Muscle layer of duodenum (tissue), 2 donors: ENCODE measurements at regions not wholly inside any gene's neighbourhood (a gene's known extent, or its start where the extent isn't known, plus 50 kb on each side); places are given as distances from the start of the nearest gene placed in this dataset.

Experiments
- H3K27ac ChIP-seq: one replicate; pipeline ENCODE4 v1.7.0; 2013; ENCODE audit warnings: mild to moderate bottlenecking, low read length
- H3K27me3 ChIP-seq: one replicate; pipeline ENCODE4 v1.7.0; 2013; ENCODE audit warnings: low read depth, mild to moderate bottlenecking, control low read depth, low read length
- H3K36me3 ChIP-seq, 2 donors: one replicate each; pipeline ENCODE4 v1.7.0; 2013; ENCODE audit warnings: low read length in 2 of 2, control low read depth in 1 of 2, mild to moderate bottlenecking in 1 of 2; ENCODE audit not compliant: insufficient read depth in 2 of 2, control insufficient read depth in 1 of 2
- H3K4me1 ChIP-seq, 2 donors: one replicate each; pipeline ENCODE4 v1.7.0; 2013; ENCODE audit warnings: low read length in 2 of 2, mild to moderate bottlenecking in 2 of 2, control low read depth in 1 of 2, moderate library complexity in 1 of 2; ENCODE audit not compliant: insufficient read depth in 2 of 2, control insufficient read depth in 1 of 2
- H3K4me3 ChIP-seq, 2 donors: one replicate each; pipeline ENCODE4 v1.7.0; 2013; ENCODE audit warnings: low read length in 2 of 2, low read depth in 1 of 2, mild to moderate bottlenecking in 1 of 2
- H3K9me3 ChIP-seq, 2 donors: one replicate each; pipeline ENCODE4 v1.7.0; 2013; ENCODE audit warnings: low read length in 2 of 2, control low read depth in 1 of 2, mild to moderate bottlenecking in 1 of 2; ENCODE audit not compliant: control insufficient read depth in 1 of 2
- donor health status: healthy.

GRCh38 chr20:60543598-60543997 lies 585.4 kb downstream of the CDH26 start:
- H3K27ac ChIP-seq, result no peak overlapping the region
- H3K9me3 ChIP-seq, result no peaks in the 10 kb centered on the region
- no peaks in the 10 kb centered on the region for H3K27me3 ChIP-seq
- no peaks in the 10 kb centered on the region for H3K4me1 ChIP-seq
- H3K36me3 ChIP-seq, result no peaks in the 10 kb centered on the region
- no peak overlapping the region for H3K4me3 ChIP-seq

GRCh38 chr20:60553095-60553494 lies 594.9 kb downstream of the CDH26 start:
- Histone ChIP-seq H3K4me1 (no peaks in the 10 kb centered on the region), H3K36me3 (no peaks in the 10 kb centered on the region), H3K4me3 (no peak overlapping the region), H3K27me3 (no peaks in the 10 kb centered on the region), H3K9me3 (no peaks in the 10 kb centered on the region), H3K27ac (no peak overlapping the region)

DNA sequence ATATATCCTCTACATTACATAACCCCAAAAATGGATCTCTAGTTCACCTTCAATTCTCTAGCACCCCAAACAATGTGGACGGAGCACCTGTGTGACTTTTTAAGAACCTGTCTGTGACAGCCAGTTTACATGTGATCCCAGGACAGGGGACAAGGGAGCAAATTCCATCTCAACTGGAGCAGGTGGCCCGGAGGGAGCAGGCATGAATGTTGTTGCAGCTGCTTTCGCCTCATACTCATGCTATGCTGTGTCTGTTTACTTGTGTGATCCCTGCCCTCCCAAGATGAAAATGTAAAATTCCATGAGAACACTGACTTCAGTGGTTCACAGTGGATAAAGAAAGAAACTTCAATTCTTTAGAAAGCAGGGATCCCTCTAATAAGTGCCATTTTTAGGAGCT lies 600.3 kb downstream of the CDH26 start:
- Histone ChIP-seq H3K36me3 (no peaks in the 10 kb centered on the region), H3K9me3 (no peaks in the 10 kb centered on the region), H3K4me1 (no peaks in the 10 kb centered on the region), H3K4me3 (no peak overlapping the region), H3K27ac (no peak overlapping the region), H3K27me3 (no peaks in the 10 kb centered on the region)

DNA sequence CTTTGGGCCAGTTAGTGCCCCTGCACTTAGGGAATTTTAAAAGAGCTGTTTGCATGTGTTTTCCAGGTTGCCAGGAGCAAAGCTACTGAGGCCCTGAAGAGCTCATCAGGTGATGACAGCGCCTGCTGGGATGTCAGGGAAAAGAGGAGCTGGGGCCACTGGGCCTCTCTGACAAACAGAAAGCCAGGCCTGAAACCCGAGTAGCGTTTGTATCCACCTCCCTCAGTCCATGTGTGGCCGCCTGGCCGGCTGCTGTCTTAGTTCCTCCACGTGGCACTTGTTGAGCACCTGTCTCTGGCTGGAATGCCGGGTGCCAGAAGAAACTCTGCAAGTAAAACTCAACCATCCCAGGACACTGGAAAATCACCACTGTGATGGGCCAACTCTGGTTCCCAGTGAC lies 601.2 kb downstream of the CDH26 start:
- Histone ChIP-seq H3K9me3 (no peaks in the 10 kb centered on the region), H3K4me3 (no peak overlapping the region), H3K27ac (no peak overlapping the region), H3K36me3 (no peaks in the 10 kb centered on the region), H3K4me1 (no peaks in the 10 kb centered on the region), H3K27me3 (no peaks in the 10 kb centered on the region)

GRCh38 chr20:60561052-60561451 lies 602.8 kb downstream of the CDH26 start:
- Histone ChIP-seq H3K27me3 (no peaks in the 10 kb centered on the region), H3K36me3 (no peaks in the 10 kb centered on the region), H3K4me1 (no peaks in the 10 kb centered on the region), H3K4me3 (no peak overlapping the region), H3K9me3 (no peaks in the 10 kb centered on the region), H3K27ac (no peak overlapping the region)

DNA sequence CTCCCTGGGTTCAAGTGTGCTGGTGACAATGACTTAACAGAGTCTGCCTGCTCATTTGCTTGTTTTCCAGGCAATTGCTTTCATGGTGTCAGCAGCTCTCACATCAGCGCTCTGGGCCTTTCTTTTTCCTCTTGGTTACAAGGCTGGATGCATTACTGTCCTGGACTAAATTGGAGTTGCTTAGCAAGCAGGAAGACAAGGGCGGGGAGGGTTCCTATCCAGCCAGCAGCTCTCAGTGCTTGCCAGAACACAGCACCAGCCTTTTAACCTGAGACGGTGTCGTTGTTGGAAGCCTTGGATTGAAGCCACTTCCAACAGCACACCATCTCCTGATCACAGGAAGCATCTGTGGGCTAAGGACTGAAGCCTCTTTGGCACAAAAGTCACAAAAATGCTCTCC lies 606.9 kb downstream of the CDH26 start:
- Histone ChIP-seq H3K36me3 (no peaks in the 10 kb centered on the region), H3K4me1 (no peaks in the 10 kb centered on the region), H3K9me3 (no peaks in the 10 kb centered on the region), H3K27me3 (no peaks in the 10 kb centered on the region), H3K27ac (no peak overlapping the region), H3K4me3 (no peak overlapping the region)

GRCh38 chr20:60565551-60565950 lies 607.3 kb downstream of the CDH26 start:
- H3K4me3 ChIP-seq, result no peak overlapping the region
- H3K9me3 ChIP-seq, result no peaks in the 10 kb centered on the region
- no peaks in the 10 kb centered on the region for H3K4me1 ChIP-seq
- H3K36me3 ChIP-seq, result no peaks in the 10 kb centered on the region
- no peak overlapping the region for H3K27ac ChIP-seq
- H3K27me3 ChIP-seq, result no peaks in the 10 kb centered on the region

DNA sequence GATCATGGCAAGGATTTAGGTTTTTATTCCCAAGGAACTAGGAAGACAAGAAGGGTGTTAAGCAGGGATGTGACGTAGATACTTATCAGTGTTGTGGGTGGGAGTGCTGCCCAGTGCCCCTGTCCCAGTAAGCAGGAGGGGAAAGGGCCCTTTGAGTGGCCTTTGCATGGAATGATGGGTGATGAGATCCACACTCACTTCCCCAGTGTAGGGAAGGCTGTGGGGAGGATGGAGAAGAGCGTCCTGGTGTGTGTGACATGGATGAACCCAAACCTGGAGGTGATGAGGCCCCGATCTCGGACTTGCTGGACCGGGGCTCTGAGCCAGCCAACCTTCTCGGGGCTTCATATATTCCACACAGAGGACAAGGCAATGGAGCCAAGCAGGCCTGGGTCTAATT lies 610.9 kb downstream of the CDH26 start:
- Histone ChIP-seq H3K4me3 (no peak overlapping the region), H3K9me3 (no peaks in the 10 kb centered on the region), H3K27ac (no peak overlapping the region), H3K36me3 (no peaks in the 10 kb centered on the region), H3K27me3 (no peaks in the 10 kb centered on the region), H3K4me1 (no peaks in the 10 kb centered on the region)

DNA sequence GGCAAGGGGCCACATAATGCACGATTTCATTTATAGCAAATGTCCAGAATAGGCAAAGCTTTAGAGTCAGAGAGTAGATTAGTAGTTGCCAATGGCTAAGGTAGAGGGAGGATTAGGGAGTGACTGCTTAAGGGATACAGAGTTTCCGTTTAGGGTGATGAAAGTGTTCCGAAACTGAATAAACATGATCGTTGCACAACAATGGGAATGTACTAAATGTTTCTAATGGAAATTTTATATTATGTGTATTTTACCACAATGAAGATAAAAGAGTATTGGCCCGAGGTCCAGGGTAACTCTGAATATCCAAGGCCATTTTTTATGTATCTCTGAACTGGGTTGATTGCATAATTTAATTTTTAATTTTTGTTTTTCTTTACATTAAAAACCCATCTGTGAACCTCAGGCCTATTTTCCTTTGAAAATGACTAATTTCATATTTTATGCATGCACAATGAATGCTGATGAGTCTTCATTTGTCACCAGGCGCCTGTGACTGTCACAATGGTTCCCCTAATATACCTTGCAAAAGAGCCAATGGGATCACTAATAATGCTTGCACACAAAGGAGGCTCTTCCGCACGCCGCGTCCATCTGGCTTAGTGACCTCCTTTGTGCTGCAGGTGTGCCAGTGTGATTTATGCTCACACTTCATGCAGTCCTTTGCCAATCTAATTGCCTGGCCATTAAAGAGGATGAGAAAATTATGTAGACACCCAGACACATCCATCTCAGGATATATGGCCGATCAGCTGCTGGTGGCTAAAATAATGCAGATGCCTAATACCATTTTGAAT lies 612.5 kb downstream of the CDH26 start:
- Histone ChIP-seq H3K4me1 (no peaks in the 10 kb centered on the region), H3K9me3 (no peaks in the 10 kb centered on the region), H3K27me3 (no peaks in the 10 kb centered on the region), H3K27ac (no peak overlapping the region), H3K36me3 (no peaks in the 10 kb centered on the region), H3K4me3 (no peak overlapping the region)

DNA sequence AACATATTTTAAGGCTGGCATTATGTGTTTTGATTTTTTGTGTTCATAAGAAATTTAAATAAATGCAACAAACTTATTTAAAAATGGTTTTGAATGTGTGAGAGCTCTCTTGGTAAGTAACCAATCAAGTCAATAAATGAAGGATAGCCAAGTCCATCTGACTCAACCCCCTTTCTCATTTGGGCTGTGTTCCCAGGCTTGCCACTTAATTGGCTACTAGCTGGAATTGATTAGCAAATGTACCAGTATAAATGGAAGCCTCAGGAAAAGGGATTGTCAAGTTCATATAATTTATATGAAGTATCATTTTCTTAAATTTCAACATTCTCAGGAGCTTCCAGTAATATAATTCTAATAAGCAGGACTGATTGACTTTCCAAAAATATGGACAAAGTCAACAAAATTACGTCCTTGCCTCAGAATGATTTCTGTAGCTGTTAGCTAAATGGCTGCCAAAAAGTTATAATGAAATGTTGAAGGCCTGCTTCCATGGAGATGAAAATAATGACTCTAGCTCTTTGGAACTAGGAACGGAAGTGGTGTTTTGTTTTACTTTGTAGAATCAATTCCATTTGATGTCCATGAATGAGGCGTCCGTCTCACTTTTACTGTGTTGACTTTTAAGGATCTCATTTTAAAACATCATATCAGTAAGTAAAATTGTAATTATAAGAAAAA lies 614.9 kb downstream of the CDH26 start:
- no peak overlapping the region for H3K27ac ChIP-seq
- H3K9me3 ChIP-seq, result no peaks in the 10 kb centered on the region
- no peak overlapping the region for H3K4me3 ChIP-seq
- H3K4me1 ChIP-seq, result no peaks in the 10 kb centered on the region
- no peaks in the 10 kb centered on the region for H3K27me3 ChIP-seq
- H3K36me3 ChIP-seq, result no peaks in the 10 kb centered on the region

DNA sequence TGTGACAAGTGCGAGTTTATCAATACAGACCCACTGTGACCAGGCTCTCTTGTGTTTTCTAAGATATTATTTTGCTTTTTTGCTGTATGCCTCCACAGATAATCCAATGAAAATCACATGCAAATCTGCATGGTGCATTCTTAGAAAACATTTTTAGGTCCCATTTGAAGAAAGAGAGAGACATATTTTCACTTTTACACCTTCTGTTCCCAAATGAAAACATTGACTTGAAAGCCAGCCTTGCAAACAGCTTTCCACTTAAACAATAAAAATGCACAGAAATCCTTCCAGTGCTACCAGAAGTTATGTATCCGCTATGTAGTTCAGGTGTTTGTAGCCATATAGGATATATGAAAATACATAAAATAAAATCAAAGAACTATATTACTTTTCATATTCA lies 618.0 kb downstream of the CDH26 start:
- H3K4me3 ChIP-seq, result no peak overlapping the region
- no peaks in the 10 kb centered on the region for H3K27me3 ChIP-seq
- no peaks in the 10 kb centered on the region for H3K9me3 ChIP-seq
- no peaks in the 10 kb centered on the region for H3K36me3 ChIP-seq
- no peak overlapping the region for H3K27ac ChIP-seq
- no peaks in the 10 kb centered on the region for H3K4me1 ChIP-seq
